Brain microvascular endothelial cell (primary cell): ENCODE measurements at regions not wholly inside any gene's neighbourhood (a gene's known extent, or its start where the extent isn't known, plus 50 kb on each side); places are given as distances from the start of the nearest gene placed in this dataset.

Source experiments
- DNase-seq: peaks from one replicate; pipeline ENCODE4 v3.0.0-alpha.2; 2020
- H3K27ac ChIP-seq: fragments of 250-450 bp; sonication (Bioruptor Pico); 2 replicates; pipeline ENCODE4 v1.5.1; 2020; ENCODE audit warnings: mild to moderate bottlenecking, moderate library complexity
- H3K27me3 ChIP-seq: fragments of 250-450 bp; sonication (Bioruptor Pico); replicated peaks from 2 replicates; pipeline ENCODE4 v1.5.1; 2020; ENCODE audit warnings: mild to moderate bottlenecking
- H3K36me3 ChIP-seq: fragments of 250-450 bp; sonication (Bioruptor Pico); replicated peaks from 2 replicates; pipeline ENCODE4 v1.5.1; 2020; ENCODE audit warnings: mild to moderate bottlenecking
- H3K4me3 ChIP-seq: 2 replicates; pipeline ENCODE4 v1.5.1; 2011; ENCODE audit warnings: low read depth, mild to moderate bottlenecking, control low read depth, low read length, moderate library complexity
- CTCF ChIP-seq: IDR thresholded peaks from 2 replicates; pipeline ENCODE4 v1.5.1; 2011; ENCODE audit warnings: low read depth, mild to moderate bottlenecking, moderate library complexity, low read length, control low read depth, inconsistent platforms; ENCODE audit errors: missing control alignments
- in situ Hi-C: cut with HindIII; loops from 2 replicates; pipeline ENCODE4 v1.10.0; 2017; ENCODE audit warnings: low sequenced_read_pairs, low pct_ligation_motif_present

GRCh38 chr12:93167841-93168492, 209.8 kb upstream of the NUDT4 start:
- DNase-seq = no peak
- no peaks in the 10 kb centered on the region for H3K27me3 ChIP-seq
- in situ Hi-C loops = no loop called here
- H3K36me3 ChIP-seq = no peaks in the 10 kb centered on the region
- no peak overlapping the region for H3K27ac ChIP-seq
- no peak for TF ChIP-seq CTCF
- H3K4me3 ChIP-seq = peak overlapping the region; percentile 52

- H3K27ac ChIP-seq = no peak overlapping the region
- no peak for DNase-seq
- TF ChIP-seq CTCF = no peak
- no peak overlapping the region for H3K4me3 ChIP-seq
- no peaks in the 10 kb centered on the region for H3K36me3 ChIP-seq
- in situ Hi-C loops = no loop called here
- no peaks in the 10 kb centered on the region for H3K27me3 ChIP-seq
Observed at GRCh38 chr12:93168751-93169150, 209.0 kb upstream of the NUDT4 start.

GRCh38 chr12:93169536-93169935, 208.2 kb upstream of the NUDT4 start:
- TF ChIP-seq CTCF = no peak

GRCh38 chr12:93170928-93171327, 206.8 kb upstream of the NUDT4 start:
- no peak for TF ChIP-seq CTCF
- Histone ChIP-seq H3K36me3 (no peaks in the 10 kb centered on the region), H3K27ac (no peak overlapping the region), H3K4me3 (no peak overlapping the region), H3K27me3 (no peaks in the 10 kb centered on the region)
- in situ Hi-C loops = no loop called here
- DNase-seq = no peak

More at GRCh38 chr12:93169536-93169935, 208.2 kb upstream of the NUDT4 start:
- Histone ChIP-seq H3K36me3 (no peaks in the 10 kb centered on the region), H3K27ac (no peak overlapping the region), H3K4me3 (no peak overlapping the region), H3K27me3 (no peaks in the 10 kb centered on the region)
- in situ Hi-C loops = no loop called here
- DNase-seq = no peak

DNA sequence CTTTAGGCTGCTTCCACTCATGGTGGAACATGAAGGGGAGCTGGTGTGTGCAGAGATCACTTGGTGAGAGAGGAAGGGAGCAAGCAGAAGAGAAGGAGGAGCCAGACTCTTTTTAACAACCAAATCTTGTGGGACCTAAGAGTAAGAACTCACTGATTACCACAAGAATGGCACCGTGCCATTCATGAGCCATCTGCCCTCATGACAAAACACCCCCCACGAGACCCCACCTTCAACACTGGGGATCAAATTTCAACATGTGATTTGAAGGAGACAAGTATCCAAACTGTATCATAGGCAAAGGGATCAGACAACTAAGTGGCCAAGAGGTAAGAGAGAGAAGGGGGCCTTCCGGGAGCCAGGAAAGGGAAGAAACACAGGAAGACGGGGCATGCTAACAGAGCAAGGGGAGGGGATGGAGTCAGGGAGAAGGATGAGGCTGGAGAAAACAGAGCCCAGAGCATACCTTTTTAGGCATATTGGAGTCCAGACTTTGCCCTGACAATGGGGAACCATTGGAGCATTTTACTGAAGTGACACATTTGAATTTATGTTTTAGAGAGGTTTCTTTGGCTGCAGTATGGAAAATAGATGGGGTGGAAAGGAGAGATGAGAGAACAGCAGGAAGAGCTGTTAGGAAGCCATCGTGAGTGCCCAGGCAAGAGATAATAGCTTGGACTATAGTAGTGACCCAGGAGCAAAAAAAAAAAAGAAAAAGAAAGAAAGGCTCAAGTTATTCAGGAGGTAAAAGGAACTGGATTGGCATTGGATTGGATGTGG, 204.4 kb upstream of the NUDT4 start:
- H3K4me3 ChIP-seq = no peak overlapping the region
- H3K27ac ChIP-seq = no peak overlapping the region
- no peak for TF ChIP-seq CTCF
- no peak for DNase-seq
- no peaks in the 10 kb centered on the region for H3K27me3 ChIP-seq
- in situ Hi-C loops = no loop called here
- no peaks in the 10 kb centered on the region for H3K36me3 ChIP-seq
